AG09309 (cell line): ENCODE measurements at regions not wholly inside any gene's neighbourhood (a gene's known extent, or its start where the extent isn't known, plus 50 kb on each side); places are given as distances from the start of the nearest gene placed in this dataset.

Experiments
- DNase-seq: peaks from one replicate; pipeline ENCODE4 v3.0.0-alpha.2; 2010; ENCODE audit warnings: low read depth
- H3K4me3 ChIP-seq: 2 replicates; pipeline ENCODE4 v1.5.1; 2011; ENCODE audit warnings: mild to moderate bottlenecking, low read depth, low read length, moderate library complexity; ENCODE audit not compliant: control insufficient read depth
- CTCF ChIP-seq: IDR thresholded peaks from 2 replicates; pipeline ENCODE4 v1.5.1; 2011; ENCODE audit warnings: mild to moderate bottlenecking, low read depth, low read length, inconsistent platforms; ENCODE audit not compliant: insufficient read depth, control insufficient read depth; ENCODE audit errors: missing control alignments

- no peak for DNase-seq
- no peak overlapping the region for H3K4me3 ChIP-seq
- TF ChIP-seq CTCF, result no peak
These were observed 94.9 kb upstream of the DDIT4L start for GRCh38 chr4:100285121-100285520.

GRCh38 chr4:100284129-100284880, 94.0 kb upstream of the DDIT4L start:
- no peak for TF ChIP-seq CTCF
- H3K4me3 ChIP-seq, result no peak overlapping the region
- DNase-seq, result no peak

- H3K4me3 ChIP-seq, result no peak overlapping the region
- TF ChIP-seq CTCF, result no peak
- no peak for DNase-seq
These were observed 90.5 kb upstream of the DDIT4L start for GRCh38 chr4:100280807-100281206.

- H3K4me3 ChIP-seq, result no peak overlapping the region
- TF ChIP-seq CTCF, result no peak
- no peak for DNase-seq
These were observed 88.3 kb upstream of the DDIT4L start for GRCh38 chr4:100278567-100278966.

GRCh38 chr4:100269446-100269845, 79.2 kb upstream of the DDIT4L start:
- DNase-seq, result no peak
- TF ChIP-seq CTCF, result no peak
- H3K4me3 ChIP-seq, result no peak overlapping the region

GRCh38 chr4:100268789-100269188, 78.5 kb upstream of the DDIT4L start:
- no peak for TF ChIP-seq CTCF
- no peak for DNase-seq
- H3K4me3 ChIP-seq, result no peak overlapping the region
